Erythroblast (primary cell): ENCODE measurements at regions not wholly inside any gene's neighbourhood (a gene's known extent, or its start where the extent isn't known, plus 50 kb on each side); places are given as distances from the start of the nearest gene placed in this dataset.

Source experiments
- GATA1 ChIP-seq: IDR thresholded peaks from 2 replicates; pipeline ENCODE4 v1.6.1; 2011; ENCODE audit warnings: low read depth, mild to moderate bottlenecking, control low read depth, low read length, moderate library complexity
- POLR2A ChIP-seq: IDR thresholded peaks from 2 replicates; pipeline ENCODE4 v1.6.1; 2011; ENCODE audit warnings: mild to moderate bottlenecking, low read length

- no peak for TF ChIP-seq POLR2A
- no peak for TF ChIP-seq GATA1
Observed at GRCh38 chr1:5729636-5730145, 262.5 kb downstream of the NPHP4 start.
